PC-9 (cell line): ENCODE measurements at regions not wholly inside any gene's neighbourhood (a gene's known extent, or its start where the extent isn't known, plus 50 kb on each side); places are given as distances from the start of the nearest gene placed in this dataset.

Experiments
- BruUV-seq: library from RNA; stranded (reverse); fragments of 400-500 nt; replicated peaks from 2 replicates; lab custom pipeline; 2021; lab: Mats Ljungman, UMichigan
- CTCF ChIA-PET: fragments of 300-600 bp; sonication (Branson Sonifier 250); formaldehyde crosslinking; loops from one replicate; lab custom pipeline; 2022; ENCODE audit warnings: antibody characterized with exemption; lab: Charles Lee
- POLR2A ChIA-PET: fragments of 300-600 bp; sonication (Branson Sonifier 250); formaldehyde crosslinking; loops from one replicate; lab custom pipeline; 2022; ENCODE audit warnings: antibody characterized with exemption; ENCODE audit not compliant: unreplicated experiment; lab: Charles Lee
- DNase-seq, 2 experiments: peaks; one replicate each; pipeline versions ENCODE4 v3.0.0 to v3.0.0-alpha.2; 2015 to 2022; ENCODE audit warnings: mixed read lengths in 1 of 2
- H2AFZ ChIP-seq: fragments of 200-600 bp; sonication (generic); 2 replicates; pipeline ENCODE4 v1.8.1; 2017; ENCODE audit warnings: antibody characterized with exemption
- H3F3A ChIP-seq: fragments of 200-600 bp; sonication (generic); 2 replicates; pipeline ENCODE4 v1.8.1; 2017; ENCODE audit warnings: antibody characterized with exemption, mild to moderate bottlenecking, low read depth; ENCODE audit not compliant: insufficient read depth
- H3K27ac ChIP-seq: fragments of 200-600 bp; sonication (generic); 2 replicates; pipeline ENCODE4 v1.6.1; 2016; ENCODE audit warnings: mixed run types
- H3K27me3 ChIP-seq: fragments of 200-600 bp; sonication (generic); 2 replicates; pipeline ENCODE4 v1.6.1; 2016; ENCODE audit warnings: low read depth, mixed run types; ENCODE audit not compliant: insufficient read depth
- H3K36me3 ChIP-seq: fragments of 200-600 bp; sonication (generic); 2 replicates; pipeline ENCODE4 v1.6.1; 2016; ENCODE audit warnings: low read depth, mixed run types
- H3K4me1 ChIP-seq: fragments of 200-600 bp; sonication (generic); replicated peaks from 2 replicates; pipeline ENCODE4 v1.6.1; 2016; ENCODE audit warnings: mixed run types; ENCODE audit not compliant: insufficient read depth
- H3K4me2 ChIP-seq: fragments of 200-600 bp; sonication (generic); 2 replicates; pipeline ENCODE4 v1.6.1; 2017; ENCODE audit warnings: mixed run types
- H3K4me3 ChIP-seq: fragments of 200-600 bp; sonication (generic); 2 replicates; pipeline ENCODE4 v1.6.1; 2016; ENCODE audit warnings: mixed run types
- H3K79me2 ChIP-seq: fragments of 200-600 bp; sonication (generic); 2 replicates; pipeline ENCODE4 v1.6.1; 2017; ENCODE audit warnings: low read depth, mixed run types
- H3K9me2 ChIP-seq: fragments of 200-600 bp; sonication (generic); 2 replicates; pipeline ENCODE4 v1.8.1; 2017; ENCODE audit warnings: mild to moderate bottlenecking; ENCODE audit not compliant: insufficient read depth
- H3K9me3 ChIP-seq: fragments of 200-600 bp; sonication (generic); 2 replicates; pipeline ENCODE4 v1.8.1; 2016; ENCODE audit warnings: low read depth; ENCODE audit not compliant: insufficient read depth
- H4K20me1 ChIP-seq: fragments of 200-600 bp; sonication (generic); 2 replicates; pipeline ENCODE4 v1.8.1; 2017; ENCODE audit not compliant: insufficient read depth
- EZH2 ChIP-seq: fragments of 200-600 bp; sonication (generic); IDR thresholded peaks from 2 replicates; pipeline ENCODE4 v1.8.0; 2017; ENCODE audit warnings: antibody characterized with exemption, low read depth
- intact Hi-C: fragments of 100-400 bp; cut with micrococcal nuclease; formaldehyde crosslinking; loops from one replicate; pipeline ENCODE4 v1.10.0; 2022; ENCODE audit not compliant: unreplicated experiment
- TF ChIP-seq, protein P1 (sequence below): fragments of 200-600 bp; sonication (generic); conservative IDR thresholded peaks from 2 replicates; pipeline ENCODE4 v1.6.1; 2017; ENCODE audit warnings: mixed run types, antibody characterized with exemption, mild to moderate bottlenecking, moderate library complexity

DNA sequence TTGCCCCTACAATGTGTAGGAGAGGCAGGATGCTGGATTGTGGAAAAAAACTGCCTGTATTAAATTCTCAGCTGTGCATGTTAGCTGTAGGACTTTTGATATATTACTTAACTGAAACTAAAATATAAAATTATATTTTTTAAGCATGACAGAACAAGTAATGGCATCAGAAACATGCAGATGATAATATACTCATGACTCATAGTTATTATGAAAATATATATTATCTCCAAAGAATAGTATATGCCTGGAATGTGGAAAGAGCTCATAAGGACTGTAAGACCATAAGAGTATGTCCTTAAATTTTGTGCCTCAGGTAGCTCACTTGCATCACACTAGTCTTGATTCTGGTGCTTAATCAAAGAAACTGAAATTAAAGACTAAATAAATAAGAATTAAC is 1100.6 kb downstream of the TECRL start:
- POLR2A ChIA-PET: no interaction called here
- CTCF ChIA-PET: no interaction called here
- Histone ChIP-seq H2AFZ (no peak overlapping the region), H3K79me2 (no peaks in the 10 kb centered on the region), H4K20me1 (no peaks in the 10 kb centered on the region), H3K27me3 (no peaks in the 10 kb centered on the region), H3K27ac (no peak overlapping the region), H3F3A (no peaks in the 10 kb centered on the region), H3K4me1 (no peaks in the 10 kb centered on the region), H3K9me3 (no peaks in the 10 kb centered on the region), H3K4me2 (no peak overlapping the region), H3K4me3 (no peak overlapping the region), H3K9me2 (no peaks in the 10 kb centered on the region), H3K36me3 (no peaks in the 10 kb centered on the region)
- no peak for DNase-seq
- intact Hi-C loops: no loop called here
- TF ChIP-seq, protein P1, sequence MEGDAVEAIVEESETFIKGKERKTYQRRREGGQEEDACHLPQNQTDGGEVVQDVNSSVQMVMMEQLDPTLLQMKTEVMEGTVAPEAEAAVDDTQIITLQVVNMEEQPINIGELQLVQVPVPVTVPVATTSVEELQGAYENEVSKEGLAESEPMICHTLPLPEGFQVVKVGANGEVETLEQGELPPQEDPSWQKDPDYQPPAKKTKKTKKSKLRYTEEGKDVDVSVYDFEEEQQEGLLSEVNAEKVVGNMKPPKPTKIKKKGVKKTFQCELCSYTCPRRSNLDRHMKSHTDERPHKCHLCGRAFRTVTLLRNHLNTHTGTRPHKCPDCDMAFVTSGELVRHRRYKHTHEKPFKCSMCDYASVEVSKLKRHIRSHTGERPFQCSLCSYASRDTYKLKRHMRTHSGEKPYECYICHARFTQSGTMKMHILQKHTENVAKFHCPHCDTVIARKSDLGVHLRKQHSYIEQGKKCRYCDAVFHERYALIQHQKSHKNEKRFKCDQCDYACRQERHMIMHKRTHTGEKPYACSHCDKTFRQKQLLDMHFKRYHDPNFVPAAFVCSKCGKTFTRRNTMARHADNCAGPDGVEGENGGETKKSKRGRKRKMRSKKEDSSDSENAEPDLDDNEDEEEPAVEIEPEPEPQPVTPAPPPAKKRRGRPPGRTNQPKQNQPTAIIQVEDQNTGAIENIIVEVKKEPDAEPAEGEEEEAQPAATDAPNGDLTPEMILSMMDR: no peak
- no peak for TF ChIP-seq EZH2
- no TSS peak for BruUV-seq

DNA sequence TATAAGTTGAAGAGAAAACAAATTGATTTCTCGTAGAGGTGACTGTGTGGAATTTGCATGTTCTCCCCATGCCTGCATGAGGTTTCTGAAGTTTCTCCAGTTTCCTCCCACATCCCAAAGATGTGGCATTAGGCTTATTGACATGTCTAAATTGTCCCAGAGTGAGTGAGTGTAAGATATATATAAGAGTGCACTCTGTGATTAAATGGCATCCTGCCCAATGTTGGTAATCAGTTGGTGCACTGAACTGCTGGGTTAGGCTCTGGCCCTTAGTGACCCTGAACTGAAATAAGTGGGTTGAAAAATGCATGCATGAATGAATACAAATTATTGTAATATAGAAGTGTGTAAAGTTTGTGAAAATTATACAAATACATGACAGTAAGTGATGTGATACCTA is 1106.5 kb downstream of the TECRL start:
- H3K27ac ChIP-seq: no peak overlapping the region
- H3K4me3 ChIP-seq: no peak overlapping the region
- DNase-seq: no peak
- no peaks in the 10 kb centered on the region for H3K9me2 ChIP-seq
- H3K9me3 ChIP-seq: no peaks in the 10 kb centered on the region
- ChIA-PET CTCF (no interaction called here), POLR2A (no interaction called here)
- H3K27me3 ChIP-seq: no peaks in the 10 kb centered on the region
- H3K4me1 ChIP-seq: no peaks in the 10 kb centered on the region
- intact Hi-C loops: no loop called here
- TF ChIP-seq EZH2: no peak
- TF ChIP-seq, protein P1: no peak
- no TSS peak for BruUV-seq
- no peak overlapping the region for H2AFZ ChIP-seq
- no peaks in the 10 kb centered on the region for H3K79me2 ChIP-seq
- H3F3A ChIP-seq: no peaks in the 10 kb centered on the region
- H3K4me2 ChIP-seq: no peak overlapping the region
- H3K36me3 ChIP-seq: no peaks in the 10 kb centered on the region
- no peaks in the 10 kb centered on the region for H4K20me1 ChIP-seq

DNA sequence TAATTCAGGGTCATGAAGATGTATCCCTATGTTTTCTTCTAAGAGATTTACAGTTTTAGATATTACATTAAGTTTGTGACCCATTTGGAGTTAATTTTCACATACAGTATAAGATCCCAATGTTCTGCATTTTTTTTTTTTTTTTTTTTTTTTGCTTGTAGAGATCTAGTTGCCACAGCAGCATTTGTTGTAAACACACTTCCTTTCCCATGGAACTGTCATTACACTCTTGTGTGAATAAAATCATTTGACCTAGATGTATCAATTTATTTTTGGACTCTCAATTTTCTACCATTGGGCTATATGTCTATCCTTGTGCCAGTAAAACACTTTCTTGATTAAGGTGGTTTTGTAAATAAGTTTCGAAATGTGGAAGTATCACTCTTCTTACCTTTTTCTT is 1107.2 kb downstream of the TECRL start:
- intact Hi-C loops: no loop called here
- no peak overlapping the region for H3K27ac ChIP-seq
- no peaks in the 10 kb centered on the region for H3K9me2 ChIP-seq

More for the DNA sequence above, 1107.2 kb downstream of the TECRL start:
- Histone ChIP-seq H3K36me3 (no peaks in the 10 kb centered on the region), H3K4me2 (no peak overlapping the region), H3K79me2 (no peaks in the 10 kb centered on the region), H3K9me3 (no peaks in the 10 kb centered on the region), H2AFZ (no peak overlapping the region), H3K27me3 (no peaks in the 10 kb centered on the region), H3F3A (no peaks in the 10 kb centered on the region), H3K4me1 (no peaks in the 10 kb centered on the region), H4K20me1 (no peaks in the 10 kb centered on the region), H3K4me3 (no peak overlapping the region)
- ChIA-PET CTCF (no interaction called here), POLR2A (no interaction called here)
- DNase-seq: no peak
- BruUV-seq: no TSS peak
- TF ChIP-seq, protein P1: no peak
- no peak for TF ChIP-seq EZH2
